HG02798 (cell line): ENCODE measurements at regions not wholly inside any gene's neighbourhood (a gene's known extent, or its start where the extent isn't known, plus 50 kb on each side); places are given as distances from the start of the nearest gene placed in this dataset.

ENCODE experiments used
- ATAC-seq: cut with Tn5 transposase; IDR thresholded peaks from one replicate; pipeline ENCODE4 v1.9.1; 2021; ENCODE audit warnings: mild to moderate bottlenecking; ENCODE audit not compliant: unreplicated experiment, poor library complexity

GRCh38 chr22:22410121-22410520 is 98.4 kb downstream of the ZNF280B start:
- no peak for ATAC-seq

DNA sequence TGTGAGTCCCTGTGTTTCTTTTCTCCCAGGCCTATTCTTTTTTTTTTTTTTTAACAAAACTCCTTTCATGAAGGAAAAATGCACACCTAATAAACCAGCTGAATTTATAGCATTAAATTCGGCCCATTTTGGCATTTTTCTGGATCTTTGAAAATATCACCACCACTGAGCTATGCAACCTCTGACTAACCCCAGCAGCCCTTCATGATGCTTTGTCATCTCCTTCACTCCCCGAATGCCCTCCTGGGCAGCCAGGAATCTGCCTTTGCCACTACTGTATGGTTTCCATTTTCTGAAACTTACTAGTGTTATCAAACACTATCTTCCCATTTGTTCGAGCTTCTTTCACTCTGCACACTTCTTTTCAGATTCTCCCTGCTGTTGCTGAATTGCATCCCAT is 97.9 kb downstream of the ZNF280B start:
- ATAC-seq: no peak

DNA sequence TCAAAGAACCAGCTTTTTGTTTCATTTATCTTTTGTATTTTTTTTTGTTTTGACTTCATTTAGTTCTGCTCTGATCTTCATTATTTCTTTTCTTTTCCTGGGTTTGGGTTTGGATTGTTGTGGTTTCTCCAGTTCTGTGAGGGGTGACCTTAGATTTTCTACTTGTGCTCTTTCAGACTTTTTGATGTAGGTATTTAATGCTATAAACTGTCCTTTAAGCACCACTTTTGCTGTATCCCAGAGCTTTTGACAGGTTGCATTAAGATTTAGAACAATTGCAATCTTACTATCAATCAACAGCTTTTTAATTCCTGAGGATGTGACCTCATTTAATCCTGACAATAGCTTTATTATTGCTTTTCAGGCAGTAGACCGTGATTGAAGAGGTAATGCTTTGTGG is 94.3 kb downstream of the ZNF280B start:
- no peak for ATAC-seq

GRCh38 chr22:22417495-22418162 is 90.9 kb downstream of the ZNF280B start:
- ATAC-seq: no peak

DNA sequence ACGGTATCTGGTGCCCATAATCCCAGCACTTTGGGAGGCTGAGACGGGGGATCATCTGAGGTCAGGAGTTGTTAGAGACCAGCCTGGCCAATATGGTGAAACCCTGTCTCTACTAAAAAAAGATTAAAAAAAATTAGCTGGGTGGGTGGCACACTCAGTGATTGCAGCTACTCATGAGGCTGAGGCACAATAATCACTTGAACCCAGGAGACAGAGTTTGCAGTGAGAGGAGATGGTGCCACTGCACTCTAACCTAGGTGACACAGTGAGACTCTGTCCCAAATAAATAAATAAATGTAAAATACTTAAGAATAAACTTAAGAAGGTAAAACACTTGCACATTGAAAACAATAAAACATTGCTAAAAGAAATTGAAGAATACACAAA is 90.4 kb downstream of the ZNF280B start:
- no peak for ATAC-seq

DNA sequence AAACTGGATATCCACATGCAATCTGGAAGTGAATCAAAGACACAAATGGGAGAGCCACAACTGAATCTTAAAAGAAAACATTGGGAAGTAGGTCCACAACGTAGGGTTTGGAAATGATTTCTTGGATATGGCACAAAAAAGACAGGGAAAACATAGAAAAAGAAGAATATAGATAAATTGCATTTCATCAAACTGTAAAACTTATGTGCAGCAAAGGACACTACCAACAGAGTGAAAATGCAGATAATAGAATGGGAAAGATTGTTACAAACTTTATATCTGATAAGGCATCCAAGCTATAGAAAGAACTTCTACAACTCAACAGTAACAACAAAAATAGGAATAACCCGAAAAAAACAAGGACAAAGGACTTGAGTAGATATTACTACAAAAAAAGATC is 89.6 kb downstream of the ZNF280B start:
- no peak for ATAC-seq

DNA sequence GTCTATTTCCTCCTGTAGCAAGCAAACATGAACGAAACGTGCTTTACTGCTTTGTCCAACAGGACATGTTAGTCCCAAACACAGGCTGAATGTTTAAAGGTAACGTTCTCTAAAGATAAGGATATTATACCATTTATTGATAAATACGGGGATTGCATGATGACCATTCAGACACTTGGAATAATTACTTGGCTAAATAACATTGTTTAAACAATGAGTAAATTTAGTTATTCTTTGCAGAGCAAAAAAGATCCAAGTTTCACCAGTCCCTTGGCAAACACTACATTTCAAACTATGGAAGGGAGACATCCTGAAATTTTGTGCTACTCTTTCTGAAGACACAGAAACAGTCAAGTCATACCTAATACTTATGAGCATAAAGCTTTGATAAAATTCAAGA is 88.0 kb downstream of the ZNF280B start:
- no peak for ATAC-seq

- no peak for ATAC-seq
These were observed 87.2 kb downstream of the ZNF280B start for GRCh38 chr22:22421392-22421791.

GRCh38 chr22:22422629-22423112 is 85.9 kb downstream of the ZNF280B start:
- no peak for ATAC-seq

- ATAC-seq: no peak
These were observed 84.9 kb downstream of the ZNF280B start for GRCh38 chr22:22423681-22424080.

GRCh38 chr22:22424210-22424800 is 84.2 kb downstream of the ZNF280B start:
- ATAC-seq: no peak

GRCh38 chr22:22424956-22425355 is 83.6 kb downstream of the ZNF280B start:
- no peak for ATAC-seq

GRCh38 chr22:22425356-22425755 is 83.2 kb downstream of the ZNF280B start:
- no peak for ATAC-seq

- ATAC-seq: no peak
These were observed 82.5 kb downstream of the ZNF280B start for GRCh38 chr22:22425783-22426624.

DNA sequence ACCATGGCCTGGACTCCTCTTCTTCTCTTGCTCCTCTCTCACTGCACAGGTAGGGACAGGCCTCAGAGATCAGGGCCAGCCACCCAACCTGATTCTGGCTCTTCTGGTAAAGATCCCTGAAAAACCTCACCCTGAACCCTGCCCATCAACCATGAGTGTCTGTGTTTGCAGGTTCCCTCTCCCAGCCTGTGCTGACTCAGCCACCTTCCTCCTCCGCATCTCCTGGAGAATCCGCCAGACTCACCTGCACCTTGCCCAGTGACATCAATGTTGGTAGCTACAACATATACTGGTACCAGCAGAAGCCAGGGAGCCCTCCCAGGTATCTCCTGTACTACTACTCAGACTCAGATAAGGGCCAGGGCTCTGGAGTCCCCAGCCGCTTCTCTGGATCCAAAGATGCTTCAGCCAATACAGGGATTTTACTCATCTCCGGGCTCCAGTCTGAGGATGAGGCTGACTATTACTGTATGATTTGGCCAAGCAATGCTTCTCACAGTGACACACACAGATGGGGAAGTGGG is 80.9 kb downstream of the ZNF280B start:
- no peak for ATAC-seq

GRCh38 chr22:22428222-22429098 is 80.1 kb downstream of the ZNF280B start:
- ATAC-seq: no peak

GRCh38 chr22:22429369-22430108 is 79.0 kb downstream of the ZNF280B start:
- no peak for ATAC-seq

- ATAC-seq: no peak
These were observed 78.3 kb downstream of the ZNF280B start for GRCh38 chr22:22430111-22430820.
